GM04503 (cell line): ENCODE measurements at regions not wholly inside any gene's neighbourhood (a gene's known extent, or its start where the extent isn't known, plus 50 kb on each side); places are given as distances from the start of the nearest gene placed in this dataset.
"Not testable (repeated sequence)": the region's sequence is repeated elsewhere in the genome, so short reads cannot be mapped to it uniquely, and the experiment has no call there.

Experiments
- DNase-seq: peaks from one replicate; pipeline ENCODE4 v3.0.0-alpha.2; 2012; ENCODE audit warnings: low read depth

DNA sequence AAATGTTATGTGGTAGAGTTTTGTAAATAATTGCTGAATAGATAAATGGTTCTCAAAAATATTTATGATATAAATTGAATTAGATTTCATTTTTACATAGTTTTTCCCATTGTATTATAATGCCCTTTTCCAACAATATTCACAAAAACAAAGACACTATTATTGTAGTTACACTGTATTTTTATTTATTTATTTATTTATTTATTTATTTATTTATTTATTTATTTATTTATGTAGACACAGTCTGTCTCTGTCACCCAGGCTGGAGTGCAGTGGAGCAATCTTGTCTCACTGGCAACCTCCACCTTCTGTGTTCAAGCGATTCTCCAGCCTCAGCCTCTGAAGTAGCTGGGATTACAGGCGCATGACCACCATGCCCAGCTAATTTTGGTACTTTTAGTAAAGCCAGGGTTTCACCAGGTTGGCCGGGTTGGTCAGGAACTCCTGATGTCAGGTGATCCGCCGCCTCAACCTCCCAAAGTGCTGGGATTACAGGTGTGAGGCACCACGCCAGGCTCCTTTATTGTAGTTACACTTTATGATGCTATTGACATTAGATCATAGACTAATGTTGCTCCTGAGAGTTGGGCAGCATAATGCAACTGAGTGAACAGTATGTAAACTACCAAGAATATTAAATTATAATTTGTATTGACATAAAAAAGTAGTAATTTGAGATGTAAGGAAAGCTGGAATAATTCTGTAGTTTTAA lies 1430.0 kb upstream of the PRMT6 start:
- no peak for DNase-seq

DNA sequence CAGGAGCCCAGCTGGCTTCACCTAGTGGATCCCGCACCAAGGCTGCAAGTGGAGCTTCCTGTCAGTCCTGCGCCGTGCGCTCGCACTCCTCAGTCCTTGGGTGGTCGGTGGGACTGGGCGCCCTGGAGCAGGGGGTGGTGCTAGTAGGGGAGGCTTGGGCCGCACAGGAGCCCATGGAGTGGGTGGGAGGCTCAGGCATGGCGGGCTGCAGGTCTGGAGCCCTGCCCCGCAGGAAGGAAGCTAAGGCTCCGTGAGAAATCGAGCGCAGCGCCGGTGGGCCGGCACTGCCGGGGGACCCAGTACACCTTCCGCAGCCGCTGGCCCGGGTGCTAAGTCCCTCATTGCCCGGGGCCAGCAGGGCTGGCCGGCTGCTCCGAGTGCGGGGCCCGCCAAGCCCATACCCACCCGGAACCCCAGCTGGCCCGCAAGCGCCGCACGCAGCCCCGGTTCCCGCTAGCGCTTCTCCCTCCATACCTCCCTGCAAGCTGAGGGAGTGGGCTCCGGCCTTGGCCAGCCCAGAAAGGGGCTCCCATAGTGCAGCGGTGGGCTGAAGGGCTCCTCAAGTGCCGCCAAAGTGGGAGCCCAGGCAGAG lies 1425.2 kb upstream of the PRMT6 start:
- not testable (repeated sequence) for DNase-seq

- no peak for DNase-seq
Measured at GRCh38 chr1:105632342-105633196, 1423.9 kb upstream of the PRMT6 start.

DNA sequence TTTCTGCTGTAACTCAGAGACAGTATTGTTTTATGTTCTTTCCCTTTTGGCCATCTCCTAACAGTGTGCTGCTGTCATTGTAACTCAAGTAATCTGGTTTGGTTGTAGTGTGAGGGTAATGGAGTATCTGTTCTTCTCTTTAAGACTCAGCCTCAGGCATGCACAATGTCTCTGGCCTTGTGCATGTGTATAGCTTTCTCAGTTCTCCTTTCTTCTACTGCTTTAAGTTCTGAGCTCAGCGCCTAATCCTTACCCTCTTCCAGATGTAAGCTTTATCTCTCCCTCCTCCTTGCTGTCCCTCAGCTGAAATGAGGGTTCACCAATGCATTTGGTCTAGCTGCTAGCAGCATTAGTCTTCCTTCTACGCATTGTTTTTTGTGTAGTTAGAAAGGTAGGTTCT lies 1420.4 kb upstream of the PRMT6 start:
- DNase-seq: no peak

DNA sequence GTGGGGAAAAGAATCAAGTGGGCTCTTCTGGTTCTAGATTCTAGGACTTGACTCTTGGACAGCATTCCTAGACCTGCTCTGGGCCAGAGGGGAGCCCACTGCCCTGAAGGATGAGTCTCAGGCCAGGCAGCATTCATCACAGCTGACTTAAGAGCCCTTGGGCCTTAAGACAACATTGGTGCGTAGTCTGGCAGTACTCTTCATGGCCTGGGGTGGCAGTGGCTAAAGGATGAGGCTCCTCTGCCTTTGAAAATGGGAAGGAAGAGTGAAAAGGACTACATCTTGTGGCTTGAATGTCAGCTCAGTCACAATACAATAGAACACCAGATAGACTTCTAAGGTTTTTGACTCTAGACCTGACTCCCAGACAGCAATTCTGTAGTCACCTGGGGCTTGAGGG lies 1415.1 kb upstream of the PRMT6 start:
- no peak for DNase-seq

- DNase-seq: no peak
Measured at GRCh38 chr1:105652109-105652508, 1404.4 kb upstream of the PRMT6 start.

GRCh38 chr1:105655032-105655431 lies 1401.4 kb upstream of the PRMT6 start:
- DNase-seq: no peak

DNA sequence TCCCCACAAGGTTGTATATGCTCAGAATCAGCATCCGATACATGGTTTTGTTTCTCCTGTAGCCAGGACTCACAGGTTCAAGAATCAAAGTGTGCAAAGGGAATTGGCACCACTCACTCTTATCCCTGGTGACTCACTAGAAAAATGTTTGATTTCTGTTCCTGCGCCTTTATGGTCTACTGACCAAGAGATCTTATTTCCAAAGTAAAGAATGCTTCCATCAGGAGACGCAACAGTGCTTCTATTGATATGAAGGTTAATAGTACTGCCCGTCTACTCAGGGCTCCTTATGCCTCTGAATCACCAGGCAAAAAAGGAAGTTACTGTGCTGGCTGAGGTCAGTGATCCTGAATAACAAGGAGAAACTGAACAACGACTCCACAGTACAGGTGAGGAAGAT lies 1392.0 kb upstream of the PRMT6 start:
- no peak for DNase-seq

- no peak for DNase-seq
Measured at GRCh38 chr1:105678334-105678733, 1378.1 kb upstream of the PRMT6 start.

DNA sequence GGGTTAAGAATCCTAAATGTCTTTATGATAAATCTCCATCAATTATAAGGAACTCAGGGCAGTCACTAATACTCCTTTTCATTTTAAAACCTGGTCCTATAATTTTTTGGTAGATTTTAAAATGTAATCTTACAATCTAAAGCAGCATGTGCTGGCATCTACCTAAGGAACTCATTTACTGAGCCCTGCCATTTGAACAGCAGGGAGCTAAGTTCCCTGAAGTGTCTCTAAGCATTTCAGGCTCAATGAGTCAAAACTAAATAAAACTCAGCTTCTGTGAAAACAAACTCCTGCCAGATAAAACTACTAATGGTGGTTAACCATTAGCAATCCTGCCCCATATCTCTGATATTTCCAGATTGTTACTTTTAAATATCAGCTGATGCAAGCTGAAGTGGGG lies 1371.8 kb upstream of the PRMT6 start:
- no peak for DNase-seq

GRCh38 chr1:105686026-105686425 lies 1370.4 kb upstream of the PRMT6 start:
- DNase-seq: no peak

DNA sequence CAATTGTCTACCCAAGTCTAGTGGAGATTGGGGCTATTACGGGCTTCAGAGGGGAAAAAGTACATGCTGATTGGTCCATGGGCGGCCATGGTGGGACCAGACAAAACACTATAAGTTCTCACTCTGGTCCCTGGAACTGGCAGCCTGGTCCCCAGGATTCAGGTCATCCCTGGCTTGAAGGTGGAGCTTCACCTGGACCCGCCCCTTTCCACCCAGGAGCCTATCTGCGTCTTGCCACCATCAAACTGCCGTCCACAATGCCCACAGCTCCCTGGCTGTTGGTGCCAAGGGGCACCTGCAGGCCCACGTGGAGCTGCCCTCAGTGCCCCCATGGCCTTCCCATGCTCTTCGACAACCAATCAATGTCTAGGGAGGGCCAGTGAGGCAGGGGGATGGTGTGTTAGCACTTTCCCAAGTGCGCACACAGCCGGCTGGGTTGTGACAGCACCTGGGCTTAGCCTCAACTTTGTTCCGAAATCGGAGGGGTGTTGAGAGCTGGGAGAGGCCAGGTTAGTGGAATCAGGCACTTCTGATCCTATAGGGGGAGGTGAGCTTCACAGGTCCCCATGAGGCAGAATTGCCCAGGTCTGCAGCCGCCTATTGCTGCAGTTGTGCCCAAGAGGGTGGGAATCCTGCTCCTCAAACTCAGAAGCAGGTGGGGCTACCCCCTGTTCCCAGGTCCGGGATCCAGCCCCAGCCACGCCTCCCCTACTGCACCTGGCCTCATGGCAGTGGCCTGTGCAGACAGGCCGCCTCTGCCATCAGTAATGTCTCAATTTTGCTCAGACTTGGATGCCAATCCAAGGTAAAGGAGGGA lies 1369.4 kb upstream of the PRMT6 start:
- DNase-seq: no peak

DNA sequence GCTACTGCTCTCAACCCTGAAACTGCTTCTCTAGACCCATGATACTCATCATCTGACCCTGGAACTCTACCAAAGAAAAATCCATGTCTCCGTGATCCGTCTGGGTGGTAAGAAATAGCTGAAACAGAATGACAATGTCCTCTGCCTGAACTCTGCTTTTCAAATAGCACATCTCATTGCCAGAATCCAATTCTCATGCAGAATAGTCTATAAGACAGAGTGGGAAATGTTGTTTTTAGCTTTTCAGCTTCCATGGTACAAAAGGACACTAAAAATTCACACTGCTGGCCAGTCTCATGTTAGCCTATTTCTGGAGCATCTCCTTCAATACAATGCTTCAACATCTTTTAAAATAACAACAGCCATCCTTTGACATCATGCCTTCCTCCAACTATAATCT lies 1355.8 kb upstream of the PRMT6 start:
- no peak for DNase-seq

GRCh38 chr1:105724286-105724685 lies 1332.2 kb upstream of the PRMT6 start:
- DNase-seq: no peak

DNA sequence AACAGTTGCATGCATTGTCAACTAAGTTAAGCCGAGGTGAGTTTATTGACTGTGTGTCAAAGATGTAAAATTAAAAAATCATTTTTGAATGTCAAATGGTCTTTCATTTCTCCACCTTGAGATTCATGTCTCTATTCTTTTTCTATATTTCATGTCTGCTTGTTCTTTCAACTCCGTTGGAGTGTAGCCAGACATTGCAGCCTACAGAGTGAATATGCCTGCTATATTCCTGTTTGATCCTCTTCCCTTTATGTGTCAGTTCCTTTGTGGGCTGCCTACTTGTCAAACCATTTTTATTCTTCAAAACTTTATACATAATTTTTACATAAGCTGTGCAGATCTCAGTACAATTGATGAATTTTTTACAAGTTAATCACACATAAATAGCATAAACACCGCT lies 1325.8 kb upstream of the PRMT6 start:
- no peak for DNase-seq

- no peak for DNase-seq
Measured at GRCh38 chr1:105736349-105736748, 1320.1 kb upstream of the PRMT6 start.

GRCh38 chr1:105779727-105780126 lies 1276.7 kb upstream of the PRMT6 start:
- no peak for DNase-seq

DNA sequence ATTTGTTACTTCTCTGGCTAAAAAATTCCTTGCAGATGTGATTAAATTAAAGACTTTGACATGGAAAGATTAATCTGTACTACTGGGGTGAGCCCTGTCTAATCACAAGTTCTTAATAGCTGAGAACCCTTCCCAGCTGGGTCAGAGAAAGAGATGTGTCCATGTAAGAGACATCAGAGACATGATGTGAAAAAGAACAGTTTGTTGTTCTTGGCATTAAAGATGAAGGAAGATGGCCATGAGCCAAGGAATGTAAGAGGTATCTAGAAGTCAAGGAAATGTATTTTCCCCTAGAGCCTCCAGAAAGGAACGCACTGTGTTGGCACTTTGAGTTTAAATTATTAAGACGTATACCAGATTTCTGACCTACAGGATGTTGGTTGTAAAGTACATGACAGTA lies 1271.5 kb upstream of the PRMT6 start:
- DNase-seq: no peak

- DNase-seq: no peak
Measured at GRCh38 chr1:105793536-105794146, 1262.8 kb upstream of the PRMT6 start.

DNA sequence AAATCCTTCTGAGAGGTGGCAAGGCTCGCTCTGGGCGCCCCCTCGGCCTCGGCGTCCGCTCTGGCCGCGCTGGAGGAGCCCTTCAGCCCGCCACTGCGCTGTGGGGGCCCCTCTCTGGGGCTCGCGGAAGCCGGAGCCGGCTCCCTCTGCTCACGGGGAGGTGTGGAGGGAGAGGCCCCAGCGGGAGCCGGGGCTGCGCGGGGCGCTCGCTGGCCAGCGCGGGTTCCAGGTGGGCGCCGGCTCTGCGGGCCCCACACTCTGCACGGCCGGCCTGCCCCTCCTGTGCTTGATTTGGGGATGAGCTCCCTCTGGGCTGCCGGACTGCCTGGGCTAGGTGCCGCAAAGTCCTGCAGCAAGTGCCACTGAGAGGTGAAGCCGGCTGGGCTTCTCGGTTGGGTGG lies 1260.7 kb upstream of the PRMT6 start:
- no peak for DNase-seq

DNA sequence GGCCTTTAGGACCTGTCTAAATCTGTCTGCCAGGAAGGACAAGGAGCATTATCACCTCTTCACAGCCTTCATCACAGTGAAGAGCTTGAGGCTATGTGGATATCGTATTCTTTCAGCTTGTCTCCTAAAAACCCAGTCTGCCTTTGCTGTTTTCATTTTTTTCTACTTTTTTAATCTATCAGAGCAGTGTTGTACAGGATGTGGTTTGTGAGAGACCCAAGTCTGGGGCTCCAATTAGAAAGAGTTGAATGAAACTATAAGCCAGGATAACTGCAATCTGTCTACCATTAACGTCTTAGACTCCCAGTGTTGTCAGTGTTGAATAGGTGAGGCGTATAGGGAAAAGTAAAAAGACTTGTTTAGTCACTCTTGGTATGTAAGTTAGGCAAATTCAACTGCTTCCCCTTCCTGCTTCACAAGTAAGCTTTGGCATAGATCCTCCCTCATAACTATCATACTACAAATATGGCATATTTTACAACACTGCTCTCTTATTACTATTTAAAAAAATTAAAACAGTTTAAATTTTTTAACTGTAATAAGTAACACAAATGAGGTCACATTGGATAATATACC lies 1225.8 kb upstream of the PRMT6 start:
- no peak for DNase-seq

DNA sequence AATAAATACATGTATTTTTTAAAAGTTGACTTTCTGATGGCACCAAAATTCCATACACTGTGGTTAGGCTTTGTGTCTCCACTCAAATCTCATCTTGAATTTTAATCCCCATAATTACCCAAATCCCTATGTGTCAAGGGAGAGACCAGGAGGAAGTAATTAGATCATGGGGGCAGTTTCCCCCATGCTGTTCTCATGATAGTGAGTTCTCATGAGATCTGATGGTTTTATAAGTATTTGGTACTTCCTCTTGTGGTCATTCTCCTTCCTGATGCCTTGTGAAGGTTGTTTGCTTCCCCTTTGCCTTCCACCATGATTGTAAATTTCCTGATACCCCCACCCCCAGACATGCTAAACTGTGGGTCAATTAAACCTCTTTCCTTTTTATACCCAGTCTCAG lies 1218.4 kb upstream of the PRMT6 start:
- no peak for DNase-seq
